GM12878 (cell line): ENCODE measurements at regions not wholly inside any gene's neighbourhood (a gene's known extent, or its start where the extent isn't known, plus 50 kb on each side); places are given as distances from the start of the nearest gene placed in this dataset.

Experiments
- EP300 ChIP-seq, 2 experiments: fragments of 150-350 bp in 1 of 2; IDR thresholded peaks; 2 replicates each; pipeline ENCODE4 v1.6.1; 2011 to 2012; ENCODE audit warnings: low read depth in 2 of 2, low read length in 2 of 2, borderline replicate concordance in 1 of 2, improper control_type of control experiment in 1 of 2, inconsistent platforms in 1 of 2; ENCODE audit not compliant: control insufficient read depth in 1 of 2
- PAX5 ChIP-seq: IDR thresholded peaks from 2 replicates; pipeline ENCODE4 v1.6.1; 2011; ENCODE audit warnings: low read depth, low read length, borderline replicate concordance
- POLR2AphosphoS2 ChIP-seq: IDR thresholded peaks from 2 replicates; pipeline ENCODE4 v1.6.1; 2011; ENCODE audit warnings: low read depth, mild to moderate bottlenecking, low read length, improper control_type of control experiment, moderate library complexity
- RFX5 ChIP-seq: IDR thresholded peaks from 2 replicates; pipeline ENCODE4 v1.6.1; 2011; ENCODE audit warnings: low read depth, low read length, improper control_type of control experiment
- YY1 ChIP-seq: IDR thresholded peaks from 2 replicates; pipeline ENCODE4 v1.6.1; 2011; ENCODE audit warnings: low read depth, mild to moderate bottlenecking, low read length
- ZNF24 ChIP-seq: fragments of 450-650 bp; IDR thresholded peaks from 2 replicates; pipeline ENCODE4 v1.6.1; 2017; ENCODE audit warnings: antibody characterized with exemption, mild to moderate bottlenecking
- ZNF274 ChIP-seq: IDR thresholded peaks from one replicate; pipeline ENCODE4 v1.8.0; 2011; ENCODE audit not compliant: insufficient read length, insufficient read depth
- ZSCAN29 ChIP-seq: fragments of 450-650 bp; IDR thresholded peaks from 2 replicates; pipeline ENCODE4 v1.6.1; 2017; ENCODE audit warnings: mild to moderate bottlenecking, moderate library complexity
- TF ChIP-seq, protein P1 (sequence below), 3 experiments: IDR thresholded peaks in 2 of 3; conservative IDR thresholded peaks in 1 of 3; 2 replicates each; pipeline ENCODE4 v1.5.1; 2011; ENCODE audit warnings: low read depth in 3 of 3, low read length in 3 of 3, mild to moderate bottlenecking in 3 of 3, control low read depth in 2 of 3, moderate library complexity in 2 of 3, inconsistent platforms in 1 of 3, mixed read lengths in 1 of 3; ENCODE audit not compliant: control insufficient read depth in 2 of 3, insufficient read depth in 1 of 3; ENCODE audit errors: extremely low read depth in 1 of 3
- TF ChIP-seq, protein P2 (sequence below): IDR thresholded peaks from 2 replicates; pipeline ENCODE4 v1.6.1; 2011; ENCODE audit warnings: low read depth, low read length, improper control_type of control experiment, borderline replicate concordance
- TF ChIP-seq, protein P3 (sequence below): fragments of 450-650 bp; IDR thresholded peaks from 2 replicates; pipeline ENCODE4 v1.6.1; 2017; ENCODE audit warnings: borderline replicate concordance

DNA sequence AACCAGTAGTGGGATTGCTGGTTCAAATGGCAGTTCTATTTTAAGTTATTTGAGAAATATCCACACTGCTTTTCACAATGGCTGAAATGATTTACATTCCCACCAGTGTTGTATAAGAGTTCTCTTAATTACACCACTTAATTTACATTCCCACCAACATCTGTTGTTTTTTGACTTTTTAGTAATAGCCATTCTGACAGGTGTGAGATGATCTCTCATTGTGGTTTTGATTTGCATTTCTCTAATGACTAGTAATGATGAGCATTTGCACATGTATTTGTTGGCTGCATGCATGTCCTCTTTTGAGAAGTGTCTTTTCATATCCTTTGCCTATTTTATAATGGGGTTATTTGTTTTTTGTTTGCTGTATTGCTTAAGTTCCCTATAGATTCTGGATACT is 688.3 kb downstream of the PRR16 start:
- TF ChIP-seq, protein P1, sequence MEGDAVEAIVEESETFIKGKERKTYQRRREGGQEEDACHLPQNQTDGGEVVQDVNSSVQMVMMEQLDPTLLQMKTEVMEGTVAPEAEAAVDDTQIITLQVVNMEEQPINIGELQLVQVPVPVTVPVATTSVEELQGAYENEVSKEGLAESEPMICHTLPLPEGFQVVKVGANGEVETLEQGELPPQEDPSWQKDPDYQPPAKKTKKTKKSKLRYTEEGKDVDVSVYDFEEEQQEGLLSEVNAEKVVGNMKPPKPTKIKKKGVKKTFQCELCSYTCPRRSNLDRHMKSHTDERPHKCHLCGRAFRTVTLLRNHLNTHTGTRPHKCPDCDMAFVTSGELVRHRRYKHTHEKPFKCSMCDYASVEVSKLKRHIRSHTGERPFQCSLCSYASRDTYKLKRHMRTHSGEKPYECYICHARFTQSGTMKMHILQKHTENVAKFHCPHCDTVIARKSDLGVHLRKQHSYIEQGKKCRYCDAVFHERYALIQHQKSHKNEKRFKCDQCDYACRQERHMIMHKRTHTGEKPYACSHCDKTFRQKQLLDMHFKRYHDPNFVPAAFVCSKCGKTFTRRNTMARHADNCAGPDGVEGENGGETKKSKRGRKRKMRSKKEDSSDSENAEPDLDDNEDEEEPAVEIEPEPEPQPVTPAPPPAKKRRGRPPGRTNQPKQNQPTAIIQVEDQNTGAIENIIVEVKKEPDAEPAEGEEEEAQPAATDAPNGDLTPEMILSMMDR (IDR thresholded peaks at IDR 0.05 in 2 of 3, conservative IDR thresholded peaks at IDR 0.05 in 1 of 3; ENCODE audit: control insufficient read depth in 2 of 3, extremely low read depth in 1 of 3, insufficient read depth in 1 of 3, low read depth in 3 of 3, low read length in 3 of 3) = no peak
- TF ChIP-seq EP300 (IDR thresholded peaks at IDR 0.05; ENCODE audit: borderline replicate concordance in 1 of 2, control insufficient read depth in 1 of 2, low read depth in 2 of 2, low read length in 2 of 2) (no peak), ZNF274 (no peak), POLR2AphosphoS2 (no peak), ZNF24 (no peak), PAX5 (no peak), RFX5 (no peak), ZSCAN29 (no peak), YY1 (no peak)
- TF ChIP-seq, protein P2, sequence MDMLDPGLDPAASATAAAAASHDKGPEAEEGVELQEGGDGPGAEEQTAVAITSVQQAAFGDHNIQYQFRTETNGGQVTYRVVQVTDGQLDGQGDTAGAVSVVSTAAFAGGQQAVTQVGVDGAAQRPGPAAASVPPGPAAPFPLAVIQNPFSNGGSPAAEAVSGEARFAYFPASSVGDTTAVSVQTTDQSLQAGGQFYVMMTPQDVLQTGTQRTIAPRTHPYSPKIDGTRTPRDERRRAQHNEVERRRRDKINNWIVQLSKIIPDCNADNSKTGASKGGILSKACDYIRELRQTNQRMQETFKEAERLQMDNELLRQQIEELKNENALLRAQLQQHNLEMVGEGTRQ = no peak
- TF ChIP-seq, protein P3, sequence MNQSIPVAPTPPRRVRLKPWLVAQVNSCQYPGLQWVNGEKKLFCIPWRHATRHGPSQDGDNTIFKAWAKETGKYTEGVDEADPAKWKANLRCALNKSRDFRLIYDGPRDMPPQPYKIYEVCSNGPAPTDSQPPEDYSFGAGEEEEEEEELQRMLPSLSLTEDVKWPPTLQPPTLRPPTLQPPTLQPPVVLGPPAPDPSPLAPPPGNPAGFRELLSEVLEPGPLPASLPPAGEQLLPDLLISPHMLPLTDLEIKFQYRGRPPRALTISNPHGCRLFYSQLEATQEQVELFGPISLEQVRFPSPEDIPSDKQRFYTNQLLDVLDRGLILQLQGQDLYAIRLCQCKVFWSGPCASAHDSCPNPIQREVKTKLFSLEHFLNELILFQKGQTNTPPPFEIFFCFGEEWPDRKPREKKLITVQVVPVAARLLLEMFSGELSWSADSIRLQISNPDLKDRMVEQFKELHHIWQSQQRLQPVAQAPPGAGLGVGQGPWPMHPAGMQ = no peak
